NCI-H2107 treated with DMSO at 0.1 percent for 48 hours (cell line): ENCODE measurements at regions not wholly inside any gene's neighbourhood (a gene's known extent, or its start where the extent isn't known, plus 50 kb on each side); places are given as distances from the start of the nearest gene placed in this dataset.

Experiments
- DNase-seq: peaks from one replicate; lab custom pipeline; 2025; ENCODE audit not compliant: unreplicated experiment; lab: John Stamatoyannopoulos, UW

DNA sequence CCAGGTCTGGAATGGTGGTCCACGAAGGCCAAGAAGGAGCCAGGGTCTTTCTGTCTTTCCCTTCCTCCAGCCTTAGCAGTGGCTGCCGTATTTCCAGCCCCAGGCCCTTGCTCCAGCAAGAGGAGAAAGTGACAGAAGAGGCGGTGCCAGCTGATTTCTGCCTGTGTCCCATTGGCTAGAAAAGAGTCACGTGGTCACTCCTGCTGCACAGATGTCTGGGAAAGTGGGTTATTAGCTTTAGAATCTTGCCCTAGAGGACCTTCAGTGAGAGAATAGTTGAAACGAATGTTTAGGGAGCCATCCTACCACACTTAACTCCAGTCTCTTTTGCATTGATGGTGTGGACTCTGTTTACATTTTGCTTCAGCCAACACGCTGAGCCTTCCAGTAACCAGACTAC lies 99.3 kb upstream of the BCOR start:
- no peak for DNase-seq

DNA sequence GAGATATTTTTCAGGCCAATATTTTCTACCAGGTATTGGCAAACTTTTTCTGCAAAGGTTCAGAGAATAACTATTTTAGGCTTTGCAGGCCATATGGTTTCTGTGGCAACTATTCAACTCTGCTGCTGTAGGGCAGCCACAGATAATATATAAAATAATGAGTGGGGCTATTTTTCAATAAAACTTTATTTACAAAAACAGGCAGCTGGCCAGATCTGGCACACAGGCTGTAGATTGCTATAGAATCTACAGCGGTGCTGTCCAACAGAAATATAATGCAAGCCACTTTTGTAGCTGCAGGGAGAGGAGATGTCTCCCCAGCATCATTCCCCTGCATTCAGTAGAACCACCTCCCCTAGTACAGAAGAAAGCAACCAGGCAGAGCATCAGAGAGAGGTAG lies 97.6 kb upstream of the BCOR start:
- DNase-seq, result no peak

DNA sequence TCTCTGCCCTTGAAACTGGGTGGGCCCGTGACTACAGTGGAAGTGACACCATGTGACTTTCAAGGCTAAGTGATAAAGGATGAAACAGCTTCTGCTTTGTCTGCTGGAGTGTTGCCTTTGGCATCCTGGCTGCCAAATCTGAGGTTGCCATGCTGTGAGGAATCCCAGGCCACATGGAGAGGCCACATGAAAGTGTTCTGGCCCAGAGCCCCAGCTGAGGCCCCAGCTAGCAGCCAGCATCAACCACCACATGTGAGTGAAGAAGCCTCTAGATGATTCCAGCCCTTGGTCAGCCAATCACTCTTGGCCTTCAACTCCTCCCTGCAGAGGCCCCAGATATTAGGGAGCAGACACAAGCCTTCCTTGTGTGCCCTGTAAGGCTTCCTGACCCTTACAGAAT lies 94.4 kb upstream of the BCOR start:
- DNase-seq, result no peak

DNA sequence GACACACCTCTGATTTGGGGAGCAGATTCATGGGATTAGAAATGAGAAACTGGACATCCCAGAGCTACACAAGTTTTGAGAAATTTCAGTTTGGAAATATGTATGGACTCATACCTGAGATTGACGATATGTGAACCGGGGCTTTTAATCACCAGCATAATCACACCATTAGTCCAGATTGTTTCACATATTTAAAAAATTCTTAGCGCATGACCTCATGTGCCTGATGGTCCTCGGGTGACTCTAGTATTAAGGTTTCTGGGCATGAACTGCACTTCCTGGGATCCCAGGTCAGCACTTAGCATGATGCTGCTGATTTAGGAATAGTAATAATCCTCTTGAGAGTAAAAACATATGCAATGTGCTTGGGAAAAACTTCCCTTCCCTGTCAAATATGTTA lies 91.9 kb upstream of the BCOR start:
- no peak for DNase-seq

DNA sequence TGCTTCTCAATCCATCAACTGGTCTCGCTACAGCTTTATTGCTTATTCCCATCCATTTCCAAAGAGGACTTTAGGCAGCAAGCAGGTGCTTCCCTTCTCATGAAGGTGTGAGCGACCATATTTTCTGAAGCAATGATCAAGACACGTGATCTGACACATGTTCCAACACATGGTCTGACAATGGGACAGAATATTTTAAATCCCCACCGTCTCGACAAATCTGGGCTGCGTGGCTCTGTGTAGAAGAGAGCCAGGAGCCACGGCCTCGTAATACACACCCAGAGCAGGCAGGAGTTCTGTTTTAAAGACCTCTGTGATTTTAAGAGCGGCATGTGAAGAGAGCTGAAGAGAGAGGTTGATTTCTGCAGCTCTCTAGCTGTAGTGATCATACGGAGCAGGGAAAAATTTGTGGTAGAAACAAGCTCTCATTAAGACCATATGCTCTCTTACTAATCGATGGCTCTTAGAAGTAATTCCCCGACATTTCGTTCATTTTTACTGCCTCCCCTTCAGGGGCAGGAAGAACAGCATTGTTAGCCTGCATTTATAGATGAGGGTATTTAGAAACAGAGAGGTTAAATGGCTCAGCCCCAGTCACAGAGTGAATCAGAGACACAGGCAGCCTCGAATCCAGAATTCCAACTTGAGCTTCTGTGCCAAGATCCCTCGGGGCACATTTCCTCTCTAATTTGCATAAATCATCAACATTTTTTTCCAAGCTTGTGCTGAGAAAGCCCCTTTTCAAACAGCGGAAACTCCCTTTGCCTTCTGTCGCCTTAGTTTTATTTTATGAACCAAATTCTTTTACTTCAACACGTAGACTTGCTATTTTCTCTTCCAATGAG lies 91.0 kb upstream of the BCOR start:
- no peak for DNase-seq

DNA sequence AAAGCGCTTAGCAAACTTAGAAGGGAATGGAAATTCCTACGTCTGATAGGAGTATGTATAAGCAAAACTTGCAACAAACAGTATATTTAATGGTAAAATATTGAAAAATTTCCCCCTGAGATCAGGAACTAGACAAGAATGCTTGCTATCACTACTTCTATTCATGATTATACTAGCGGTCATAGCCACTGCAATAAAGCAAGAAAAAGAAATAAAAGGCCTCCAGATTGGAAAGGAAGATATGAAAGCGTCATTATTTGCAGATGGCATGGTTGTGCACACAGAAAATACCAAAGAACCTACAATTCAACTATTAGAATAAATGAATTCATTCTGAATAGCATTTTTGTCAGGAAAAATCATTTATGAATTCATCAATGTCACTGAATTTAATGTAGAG lies 87.2 kb upstream of the BCOR start:
- no peak for DNase-seq

DNA sequence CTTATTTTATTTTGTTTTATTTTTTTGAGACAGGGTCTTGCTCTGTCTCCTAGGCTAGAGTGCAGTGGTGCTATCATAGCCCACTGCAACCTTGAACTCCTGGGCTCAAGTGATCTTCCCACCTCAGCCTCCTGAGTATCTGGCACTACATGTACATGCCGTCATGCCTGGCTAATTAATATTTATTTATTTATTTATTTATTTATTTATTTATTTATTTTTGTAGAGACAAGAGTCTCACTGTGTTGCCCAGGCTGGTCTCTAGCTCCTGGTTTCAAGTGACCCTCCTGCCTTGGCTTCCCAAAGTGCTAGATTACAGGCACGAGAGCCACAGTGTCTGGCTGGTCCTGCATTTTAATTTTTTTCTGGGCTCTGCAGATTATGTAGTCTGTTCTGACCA lies 84.9 kb upstream of the BCOR start:
- no peak for DNase-seq

DNA sequence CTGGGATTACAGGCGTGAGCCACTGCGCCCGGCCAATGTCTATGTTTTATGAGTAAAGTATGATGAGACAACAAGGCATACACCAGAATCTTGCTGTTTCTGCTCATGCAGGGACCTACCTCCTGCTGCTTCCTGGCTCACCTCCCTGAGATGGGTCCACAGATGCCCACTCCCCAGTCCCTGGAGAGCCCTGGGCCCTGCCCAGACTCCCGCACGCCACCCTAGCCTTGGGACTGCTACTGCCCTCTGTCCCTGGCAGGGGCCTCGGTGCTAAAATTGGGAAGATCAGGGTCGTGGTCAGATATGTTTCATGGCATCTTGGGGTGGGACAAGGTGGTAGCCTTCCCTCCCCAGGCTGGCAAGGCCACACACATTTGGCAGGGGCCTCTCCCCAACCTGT lies 84.3 kb upstream of the BCOR start:
- no peak for DNase-seq

DNA sequence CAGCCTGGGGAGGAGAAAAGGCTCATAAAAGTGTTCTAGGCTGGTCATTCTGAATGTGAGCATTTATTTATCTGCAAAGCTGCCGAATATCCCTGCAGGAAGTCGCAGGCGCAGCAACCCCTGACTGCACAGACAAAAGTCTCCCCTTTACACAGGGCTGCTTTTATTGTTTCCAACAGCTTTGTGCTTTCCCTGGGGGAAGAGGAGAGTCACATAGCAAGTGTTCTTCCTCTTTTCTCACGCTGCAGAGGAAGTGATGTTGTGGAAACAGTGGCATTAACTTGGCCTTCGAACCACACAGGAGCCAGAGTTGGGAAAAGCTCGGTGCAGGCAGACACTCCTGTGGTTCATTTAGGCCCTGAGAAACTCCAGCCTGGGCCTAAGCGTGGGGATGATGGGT lies 81.5 kb upstream of the BCOR start:
- DNase-seq, result no peak

DNA sequence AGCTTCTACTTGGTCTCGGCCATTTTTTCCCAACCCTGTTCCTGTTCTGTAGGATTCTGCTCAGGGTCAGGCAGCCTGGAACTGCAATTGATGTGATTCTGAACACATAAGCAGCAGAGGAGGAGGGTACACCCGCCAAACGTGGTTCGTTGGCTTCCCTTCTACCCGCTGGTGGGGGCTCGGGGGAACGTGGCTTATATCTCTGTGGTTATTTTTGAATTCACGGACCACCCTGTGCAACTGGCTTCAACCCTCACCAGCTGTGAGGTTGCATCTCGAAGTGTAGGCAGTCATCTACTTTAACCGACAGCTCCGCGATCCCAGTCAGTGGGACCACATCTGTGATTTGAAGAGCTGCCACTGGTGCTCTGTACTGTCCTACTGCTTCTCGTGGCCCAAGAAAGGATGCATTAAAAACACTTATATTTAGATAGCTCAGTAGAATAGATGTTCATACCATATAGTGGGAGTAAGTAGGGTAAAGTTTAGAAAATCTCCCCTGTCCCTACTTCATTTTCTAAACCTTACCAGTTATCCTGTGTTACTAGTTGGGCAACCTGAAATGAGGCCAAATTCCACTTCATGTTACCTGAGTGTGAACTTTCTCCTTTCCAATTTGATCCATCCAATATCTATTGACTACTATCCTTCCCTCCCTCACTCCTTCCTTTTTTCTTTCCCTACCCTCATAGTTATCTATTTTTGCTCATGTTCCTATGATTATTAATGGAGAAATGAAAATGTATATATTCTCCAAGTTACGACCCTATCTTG lies 80.4 kb upstream of the BCOR start:
- DNase-seq, result no peak

DNA sequence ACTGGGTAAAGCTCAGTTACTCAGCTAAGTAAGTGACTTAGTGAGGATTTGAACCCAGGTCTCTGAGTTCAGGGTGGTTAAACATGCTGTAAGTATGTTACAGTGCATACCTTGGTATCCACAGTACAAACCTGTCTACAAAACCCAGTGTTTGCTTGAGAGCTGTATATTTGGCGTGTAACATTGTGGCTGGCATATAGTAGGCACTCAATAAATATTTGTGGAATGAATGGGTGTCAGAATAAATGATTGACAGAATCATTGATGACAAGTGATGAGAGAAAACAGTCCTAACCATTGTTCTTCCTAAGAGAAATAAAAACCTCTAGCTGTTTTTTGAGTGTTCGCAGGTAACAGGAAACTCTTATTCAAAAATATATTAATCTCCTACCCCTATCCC lies 79.7 kb upstream of the BCOR start:
- no peak for DNase-seq

DNA sequence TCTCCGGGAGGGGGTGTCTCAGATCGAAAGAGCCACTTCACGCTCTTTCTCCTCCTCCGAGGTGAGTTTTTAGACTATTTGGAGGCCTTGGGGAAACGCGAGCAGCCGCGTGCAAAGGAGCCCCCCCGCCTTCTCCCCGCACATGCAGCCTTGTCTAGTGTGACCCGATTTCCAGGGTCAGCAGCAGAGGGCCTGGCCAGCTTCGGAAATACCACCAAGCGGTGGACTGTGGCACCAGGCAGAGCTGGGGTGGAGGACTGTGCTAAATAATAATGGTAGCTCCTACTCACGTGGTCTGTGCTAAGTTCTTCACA lies 79.3 kb upstream of the BCOR start:
- no peak for DNase-seq

DNA sequence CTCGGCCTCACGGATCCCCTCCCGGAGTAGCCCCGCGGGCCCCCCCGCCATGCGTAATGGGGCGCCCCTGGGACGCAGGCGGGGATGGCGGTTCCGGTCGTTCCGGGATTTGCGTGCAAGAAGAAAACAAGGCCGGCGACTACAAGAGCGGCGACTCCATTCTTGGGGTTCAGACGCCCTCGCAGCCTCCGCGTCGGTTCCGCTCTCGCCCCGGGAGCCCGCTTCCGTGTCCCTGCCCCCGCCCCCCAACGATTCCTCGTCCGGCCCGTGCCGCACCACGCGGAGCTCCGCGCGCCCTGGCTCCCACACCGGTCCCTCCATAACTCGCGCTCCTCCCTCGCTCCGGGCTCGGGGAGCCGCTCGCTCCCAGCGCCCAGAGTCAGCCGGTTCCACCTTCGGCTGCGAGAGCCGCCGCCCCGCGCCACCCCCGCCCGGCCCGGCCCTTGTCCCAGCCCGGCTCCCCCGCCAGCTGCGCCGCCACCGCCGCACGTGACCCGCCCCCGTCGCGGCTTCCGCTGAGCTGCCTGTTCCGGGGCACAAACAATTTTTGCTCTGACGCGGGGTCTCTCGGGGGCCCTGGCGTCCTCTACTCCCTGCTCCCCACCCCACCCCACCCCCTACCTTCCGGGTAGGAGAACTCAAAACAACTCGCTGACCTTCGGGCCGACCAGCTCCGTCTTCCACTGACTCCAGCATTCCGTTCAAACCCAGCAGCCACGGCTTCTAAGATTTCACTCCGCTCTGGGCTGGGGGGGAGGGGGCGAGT lies 78.8 kb upstream of the BCOR start:
- peak; percentile 58 for DNase-seq

DNA sequence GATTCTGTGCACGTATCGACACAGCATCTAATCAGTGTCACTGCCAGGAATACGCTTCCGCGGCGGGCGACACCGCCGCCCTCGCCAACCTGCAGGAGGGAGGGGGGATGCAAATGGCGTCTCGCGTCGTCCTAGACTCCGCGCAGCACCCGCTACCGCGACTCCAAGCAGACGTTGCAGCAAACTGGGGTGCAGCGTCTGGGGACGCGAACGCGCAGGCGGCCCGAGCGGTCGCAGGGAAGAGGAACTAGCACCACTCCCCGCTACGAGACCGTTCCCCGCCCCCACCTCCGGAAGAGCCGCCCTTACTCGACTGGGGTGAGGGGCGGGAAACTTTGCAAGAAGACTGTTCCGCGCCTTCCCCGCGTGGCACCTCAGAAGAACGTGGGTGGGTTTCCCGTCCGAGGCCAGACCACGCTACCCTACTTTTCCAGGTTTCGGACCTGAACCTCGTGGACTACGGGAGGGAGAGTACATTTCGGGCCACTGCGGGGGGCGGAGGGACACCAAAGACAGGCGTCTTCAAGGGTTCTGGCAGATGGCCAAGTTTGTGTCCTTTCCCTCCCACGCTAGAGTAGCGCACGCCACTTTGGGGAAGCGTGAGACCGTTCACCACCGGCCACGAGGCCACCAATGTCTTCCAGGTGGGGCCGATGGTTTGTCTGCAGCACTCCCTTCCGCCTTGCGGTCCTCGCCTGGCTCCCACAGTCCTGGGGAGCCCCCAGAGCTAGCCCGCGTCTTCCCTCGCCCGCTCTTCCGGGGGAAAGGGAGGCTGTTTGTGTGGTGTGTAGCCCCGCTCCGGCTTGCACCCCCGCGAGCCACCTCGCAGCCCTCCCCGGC lies 78.0 kb upstream of the BCOR start:
- peak; percentile 60 for DNase-seq

DNA sequence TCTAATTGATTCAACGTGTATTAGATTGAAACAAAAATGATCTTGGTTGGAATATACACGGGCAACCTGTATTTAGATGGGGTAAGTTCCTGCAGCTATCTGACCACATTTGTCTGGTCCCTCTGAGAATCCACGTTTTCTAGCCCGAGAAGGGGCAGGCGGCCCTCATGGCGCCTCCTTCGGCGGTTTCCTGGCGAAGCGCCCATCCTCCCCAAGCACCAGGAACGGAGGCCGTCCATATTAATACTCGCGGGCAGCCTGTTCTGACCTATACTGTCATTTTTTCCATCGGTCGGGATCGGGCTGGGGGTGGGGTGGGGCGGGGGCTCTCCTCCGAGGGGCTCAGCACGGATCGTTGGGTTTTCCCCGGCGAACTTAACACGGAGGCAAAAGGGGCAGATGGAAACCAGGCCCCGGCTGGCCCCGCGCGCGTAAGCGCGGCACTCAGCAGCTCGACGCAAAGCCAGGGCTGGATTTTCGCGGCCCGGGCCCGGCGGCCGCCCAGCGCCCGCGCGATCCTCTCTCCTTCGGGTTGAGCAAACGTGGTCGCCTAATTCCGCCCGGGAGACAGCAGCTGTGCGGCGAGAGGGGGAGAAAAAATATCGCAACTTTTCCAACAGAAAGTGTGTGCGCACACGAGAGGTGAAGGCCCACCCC lies 77.2 kb upstream of the BCOR start:
- DNase-seq, result peak; percentile 43

DNA sequence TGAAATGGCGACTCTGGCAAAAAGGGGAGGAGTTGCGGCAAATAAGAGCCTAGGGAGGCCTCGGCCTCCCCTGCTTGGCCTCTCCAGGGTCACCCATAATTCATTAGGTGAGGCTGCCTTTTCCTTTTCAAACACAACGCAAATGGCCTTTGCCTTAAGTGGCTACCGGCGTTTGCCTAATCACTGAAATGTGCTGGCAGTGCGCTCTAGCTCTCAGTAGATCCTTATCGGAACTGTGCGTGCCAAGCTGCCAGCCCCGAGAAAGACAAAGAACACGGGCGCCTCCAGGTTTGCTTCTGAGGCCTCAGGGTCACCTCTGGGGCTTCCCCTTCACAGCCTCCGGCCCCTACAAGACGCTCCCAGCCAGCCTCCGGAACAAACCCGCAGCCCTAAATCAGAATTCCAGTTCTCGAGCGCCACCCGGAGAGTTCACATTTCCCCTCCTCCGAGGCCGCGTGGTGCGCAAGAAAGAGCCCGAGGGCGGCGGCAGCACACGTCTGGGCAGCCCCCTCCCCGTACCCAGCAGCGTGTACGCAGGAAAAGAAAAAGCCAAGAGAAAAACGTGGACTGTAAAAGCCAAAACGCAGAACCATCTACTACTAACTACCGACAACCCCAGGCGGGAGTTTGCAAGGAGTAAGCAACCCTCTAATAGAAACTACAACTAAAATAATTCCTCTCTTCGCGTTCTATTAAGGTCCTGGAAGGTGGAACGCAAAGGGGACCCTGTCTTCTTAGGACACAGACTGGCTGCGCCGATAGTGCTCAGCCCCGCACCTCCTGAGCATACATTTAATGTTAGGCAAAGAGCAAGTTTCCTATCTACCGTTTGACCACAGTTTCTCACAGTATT lies 76.5 kb upstream of the BCOR start:
- DNase-seq, result no peak

DNA sequence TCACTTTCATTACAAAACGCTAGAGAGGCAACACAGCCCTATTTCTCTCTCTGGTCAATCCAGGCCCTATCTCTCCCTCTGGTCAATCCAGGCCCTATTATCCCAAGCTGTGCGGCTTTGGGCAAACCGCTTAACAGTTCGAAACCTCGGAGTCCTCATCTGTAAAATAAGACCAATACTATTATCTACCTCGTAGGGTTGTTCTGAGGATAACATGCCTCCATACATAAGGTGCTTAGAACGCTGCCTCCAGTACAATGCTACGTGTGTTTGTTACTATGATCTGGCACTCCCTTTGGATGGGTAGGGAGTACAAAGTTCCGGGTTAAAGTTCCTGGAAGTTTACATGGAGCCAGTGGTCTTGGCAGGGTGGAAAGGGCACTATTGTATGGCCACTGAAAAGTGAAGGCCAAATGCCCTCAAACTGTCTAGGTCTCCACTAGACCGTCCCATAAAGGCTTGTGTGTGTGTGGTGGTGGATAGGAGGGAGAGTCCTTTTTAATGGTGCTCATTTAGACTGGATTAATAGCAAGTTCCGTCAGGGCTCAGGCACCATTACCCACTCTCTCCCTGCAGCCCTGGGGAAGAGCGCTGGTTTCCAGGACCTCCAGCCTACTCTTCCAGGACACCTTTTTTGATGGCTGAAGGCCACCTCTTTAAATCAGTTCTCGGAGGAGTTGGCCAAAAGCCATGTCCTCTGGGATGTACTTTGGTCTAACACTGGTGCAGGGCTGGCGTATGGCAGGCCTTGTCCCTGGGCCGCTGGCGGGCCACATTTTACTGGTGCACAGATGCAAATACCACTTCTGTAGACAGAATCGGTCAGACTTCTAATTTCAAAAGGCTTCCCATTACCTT lies 75.6 kb upstream of the BCOR start:
- DNase-seq, result no peak

DNA sequence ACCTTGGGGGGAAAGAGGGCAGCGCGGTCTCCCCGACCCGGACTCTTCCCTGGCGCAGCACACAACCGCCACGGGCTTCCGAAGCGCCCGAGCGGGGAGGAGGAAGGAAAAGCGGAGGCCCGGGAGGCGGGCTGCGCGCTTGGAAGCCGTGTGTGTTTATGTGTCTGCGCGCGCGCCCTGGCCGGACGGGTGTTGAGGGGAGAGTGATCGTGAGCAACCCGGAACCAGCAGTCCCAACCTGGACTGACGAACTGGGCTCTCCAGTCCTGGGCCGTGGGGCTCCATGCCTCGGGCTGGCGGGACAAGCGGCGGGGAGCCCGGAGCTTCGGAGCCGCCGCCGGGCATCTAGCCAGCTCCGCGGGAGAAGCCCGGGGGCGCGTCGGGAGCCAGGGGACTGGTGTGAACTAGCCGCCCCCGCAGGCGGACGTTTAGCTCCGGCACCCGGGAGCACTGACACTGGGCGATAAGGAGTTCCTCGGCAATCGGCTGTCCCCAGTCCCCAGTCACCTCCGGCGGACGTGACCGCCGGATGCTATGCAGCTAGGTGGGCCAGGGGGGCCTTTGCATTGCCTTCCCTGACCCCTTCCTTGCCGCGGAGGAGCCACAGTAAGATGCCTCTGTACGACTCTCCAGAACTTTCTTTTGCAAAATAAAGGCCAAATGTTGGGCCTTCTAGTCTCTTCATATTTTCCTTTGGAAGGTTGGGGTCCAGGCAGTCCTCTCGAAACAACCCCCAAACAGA lies 74.8 kb upstream of the BCOR start:
- DNase-seq, result no peak
